Thoracic aorta (tissue), 2 donors: ENCODE measurements at regions not wholly inside any gene's neighbourhood (a gene's known extent, or its start where the extent isn't known, plus 50 kb on each side); places are given as distances from the start of the nearest gene placed in this dataset.
"Not testable (repeated sequence)": the region's sequence is repeated elsewhere in the genome, so short reads cannot be mapped to it uniquely, and the experiment has no call there.

ENCODE experiments used
- ATAC-seq: fragments of 150-250 bp; one replicate; pipeline ENCODE4 v1.8.0; 2017; ENCODE audit warnings: low read depth; ENCODE audit not compliant: insufficient number of reproducible peaks, low FRiP score
- DNase-seq: peaks from one replicate; pipeline ENCODE4 v3.0.0-alpha.2; 2020; ENCODE audit warnings: low spot score
- H3K27ac ChIP-seq, 2 donors: fragments of 200-600 bp; sonication (generic); 1 replicate in 1 of 2; 2 replicates in 1 of 2; pipeline ENCODE4 v1.5.1; 2016; ENCODE audit warnings: mild to moderate bottlenecking in 2 of 2, moderate library complexity in 2 of 2
- H3K27me3 ChIP-seq: fragments of 200-600 bp; sonication (generic); replicated peaks from 2 replicates; pipeline ENCODE4 v1.6.0; 2016; ENCODE audit warnings: mild to moderate bottlenecking; ENCODE audit not compliant: insufficient read depth
- H3K36me3 ChIP-seq: fragments of 200-600 bp; sonication (generic); one replicate; pipeline ENCODE4 v1.5.1; 2016
- H3K4me1 ChIP-seq, 2 donors: fragments of 200-600 bp; sonication (generic); 1 replicate in 1 of 2; 2 replicates in 1 of 2; pipeline versions ENCODE4 v1.5.1 to v1.6.0; 2016; ENCODE audit warnings: low read depth in 2 of 2, mild to moderate bottlenecking in 1 of 2; ENCODE audit not compliant: control insufficient read depth in 1 of 2
- H3K4me3 ChIP-seq: fragments of 200-600 bp; sonication (generic); 2 replicates; pipeline ENCODE4 v1.5.1; 2016; ENCODE audit warnings: mild to moderate bottlenecking
- H3K9me3 ChIP-seq: fragments of 200-600 bp; sonication (generic); 2 replicates; pipeline ENCODE4 v1.5.1; 2016
- CTCF ChIP-seq: fragments of 200-600 bp; sonication (generic); IDR thresholded peaks from one replicate; pipeline ENCODE4 v1.5.1; 2019; ENCODE audit warnings: antibody characterized with exemption

GRCh38 chr3:112757197-112757596 is 89.5 kb downstream of the CD200R1L start:
- DNase-seq (no peak), ATAC-seq (no peak)
- TF ChIP-seq CTCF, result no peak
- no peak overlapping the region for H3K27ac ChIP-seq
- no peaks in the 10 kb centered on the region for H3K36me3 ChIP-seq
- H3K4me1 ChIP-seq, result no peaks in the 10 kb centered on the region
- no peak overlapping the region for H3K4me3 ChIP-seq
- H3K9me3 ChIP-seq, result peaks cover 3% of the 10 kb centered on the region
- no peaks in the 10 kb centered on the region for H3K27me3 ChIP-seq

- no peak for TF ChIP-seq CTCF
- ATAC-seq (no peak), DNase-seq (no peak)
- Histone ChIP-seq H3K4me1 (no peaks in the 10 kb centered on the region), H3K36me3 (no peaks in the 10 kb centered on the region), H3K27me3 (no peaks in the 10 kb centered on the region), H3K4me3 (no peak overlapping the region), H3K9me3 (peaks cover 3% of the 10 kb centered on the region), H3K27ac (no peak overlapping the region)
Observed at GRCh38 chr3:112755845-112756613, 90.6 kb downstream of the CD200R1L start.

- not testable (repeated sequence) for H3K27me3 ChIP-seq, DNase-seq, H3K4me1 ChIP-seq, ATAC-seq, H3K4me3 ChIP-seq, H3K27ac ChIP-seq, H3K9me3 ChIP-seq, H3K36me3 ChIP-seq
Observed at GRCh38 chr3:112755046-112755445, 91.6 kb downstream of the CD200R1L start.

- ATAC-seq (no peak), DNase-seq (no peak)
- Histone ChIP-seq H3K36me3 (no peaks in the 10 kb centered on the region), H3K4me3 (no peak overlapping the region), H3K9me3 (peaks cover 3% of the 10 kb centered on the region), H3K27ac (no peak overlapping the region), H3K4me1 (no peaks in the 10 kb centered on the region), H3K27me3 (no peaks in the 10 kb centered on the region)
- TF ChIP-seq CTCF, result no peak
Observed at GRCh38 chr3:112751564-112752512, 94.8 kb downstream of the CD200R1L start.

- no peaks in the 10 kb centered on the region for H3K4me1 ChIP-seq
- peaks cover under 1% of the 10 kb centered on the region for H3K9me3 ChIP-seq
- H3K27me3 ChIP-seq, result no peaks in the 10 kb centered on the region
- ATAC-seq (no peak), DNase-seq (no peak)
- no peaks in the 10 kb centered on the region for H3K36me3 ChIP-seq
- H3K27ac ChIP-seq, result no peak overlapping the region
- H3K4me3 ChIP-seq, result no peak overlapping the region
- TF ChIP-seq CTCF, result no peak
Observed at GRCh38 chr3:112751061-112751460, 95.6 kb downstream of the CD200R1L start.
